Renal pelvis (tissue), 1 donor: ENCODE measurements at regions not wholly inside any gene's neighbourhood (a gene's known extent, or its start where the extent isn't known, plus 50 kb on each side); places are given as distances from the start of the nearest gene placed in this dataset.
"Not testable (repeated sequence)": the region's sequence is repeated elsewhere in the genome, so short reads cannot be mapped to it uniquely, and the experiment has no call there.

Experiments
- DNase-seq: peaks from one replicate; pipeline ENCODE4 v3.0.0-alpha.2; 2013

GRCh38 chr5:117801583-117801982, 1186.8 kb downstream of the DTWD2 start:
- DNase-seq, result no peak

DNA sequence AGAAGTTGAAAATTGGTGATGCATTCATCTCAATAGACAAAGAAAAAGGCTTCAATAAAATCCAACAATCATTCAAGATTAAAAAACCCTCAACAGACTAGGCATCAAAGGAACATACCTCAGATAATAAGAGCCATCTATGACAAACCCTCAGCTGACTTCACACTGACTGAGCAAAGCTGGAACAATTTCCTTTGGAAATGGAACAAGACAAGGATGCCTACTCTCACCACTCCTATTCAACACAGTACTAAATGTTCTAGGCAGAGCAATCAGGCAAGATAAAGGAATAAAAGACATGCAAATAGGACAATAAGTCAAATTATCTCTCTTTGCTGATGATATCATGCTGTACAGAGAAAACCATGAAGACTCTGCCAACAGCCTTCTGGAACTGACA, 1188.1 kb downstream of the DTWD2 start:
- no peak for DNase-seq

GRCh38 chr5:117794847-117795246, 1193.5 kb downstream of the DTWD2 start:
- DNase-seq, result no peak

DNA sequence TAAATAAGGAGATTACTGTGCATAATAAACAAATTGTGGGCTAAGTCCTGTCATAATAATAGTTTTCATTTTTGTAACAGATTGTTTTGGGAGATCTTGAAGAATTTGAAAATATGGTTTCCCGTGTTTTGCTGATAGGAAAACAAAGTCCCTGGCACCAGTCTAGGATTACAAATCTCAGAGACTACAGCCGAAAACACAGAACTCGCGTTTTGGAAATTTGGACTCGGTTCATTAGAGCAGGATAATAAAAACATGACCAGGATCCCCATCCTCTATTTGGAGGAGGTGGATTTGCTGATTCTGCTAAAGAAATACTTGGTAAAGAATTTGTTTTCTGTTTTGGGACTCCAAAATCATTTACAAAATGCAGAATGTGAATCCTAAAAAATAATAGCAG, 1194.4 kb downstream of the DTWD2 start:
- no peak for DNase-seq

GRCh38 chr5:117792476-117792875, 1195.9 kb downstream of the DTWD2 start:
- no peak for DNase-seq

- DNase-seq, result no peak
Observed at GRCh38 chr5:117788596-117788995, 1199.8 kb downstream of the DTWD2 start.

GRCh38 chr5:117779171-117779570, 1204.5 kb upstream of the SEMA6A start:
- peak; percentile 42 for DNase-seq

DNA sequence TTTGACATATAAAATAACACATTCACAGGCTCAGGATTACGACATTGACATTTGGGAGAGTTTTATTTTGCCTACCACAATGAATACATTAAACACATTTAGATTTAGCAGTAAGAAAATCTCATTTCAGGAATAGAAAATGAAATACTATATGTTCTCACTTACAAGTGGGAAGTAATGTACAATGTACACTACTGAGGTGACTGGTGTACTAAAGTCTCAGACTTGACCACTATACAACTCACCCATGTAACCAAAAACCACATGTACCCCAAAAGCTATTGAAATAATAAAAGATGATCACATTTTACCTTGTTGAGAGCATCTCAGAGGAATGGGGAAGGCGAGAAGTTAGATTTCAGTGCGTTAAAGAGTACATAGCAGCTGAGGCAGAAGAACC, 1202.4 kb upstream of the SEMA6A start:
- no peak for DNase-seq

- no peak for DNase-seq
Observed at GRCh38 chr5:117769877-117770276, 1195.3 kb upstream of the SEMA6A start.

- no peak for DNase-seq
Observed at GRCh38 chr5:117763271-117763670, 1188.6 kb upstream of the SEMA6A start.

DNA sequence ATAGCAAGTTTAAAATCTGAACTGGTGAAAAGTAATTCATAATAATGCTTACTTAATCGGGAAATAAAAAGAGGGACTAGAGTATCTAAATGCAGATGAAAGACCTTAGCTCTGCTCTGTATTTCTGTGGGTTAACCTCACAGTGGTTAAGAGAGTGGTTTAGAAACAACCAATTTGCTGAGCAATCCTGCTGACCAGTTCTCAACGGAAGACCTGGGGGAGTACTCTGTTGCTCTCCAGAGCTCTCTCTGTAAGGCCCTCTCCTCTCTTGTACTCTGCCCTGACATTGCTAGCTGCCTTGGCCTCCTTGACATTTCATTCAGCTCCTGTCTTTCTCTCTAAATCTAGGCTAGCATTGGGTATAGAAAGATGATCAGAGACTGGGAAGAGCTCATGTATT, 1186.6 kb upstream of the SEMA6A start:
- DNase-seq, result no peak

GRCh38 chr5:117759849-117760499, 1185.4 kb upstream of the SEMA6A start:
- DNase-seq, result no peak

DNA sequence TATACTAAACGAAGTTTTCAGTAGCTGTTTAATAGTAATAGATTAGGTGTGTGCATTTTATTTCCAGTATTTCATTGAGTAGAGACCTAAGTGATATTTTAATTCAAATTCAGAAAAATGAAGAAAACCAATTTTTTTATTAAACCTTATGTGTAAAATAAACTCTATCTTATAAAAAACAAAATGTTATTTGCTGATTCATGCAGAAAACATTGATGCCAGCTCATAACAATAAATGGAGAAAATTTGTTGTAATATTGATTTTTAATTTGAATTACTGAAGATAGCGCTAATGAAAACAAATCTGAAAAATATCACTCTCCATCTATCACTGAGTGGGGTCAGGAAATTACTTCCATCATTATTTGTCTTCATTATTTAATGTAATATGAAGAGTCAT, 1177.8 kb upstream of the SEMA6A start:
- DNase-seq, result no peak

DNA sequence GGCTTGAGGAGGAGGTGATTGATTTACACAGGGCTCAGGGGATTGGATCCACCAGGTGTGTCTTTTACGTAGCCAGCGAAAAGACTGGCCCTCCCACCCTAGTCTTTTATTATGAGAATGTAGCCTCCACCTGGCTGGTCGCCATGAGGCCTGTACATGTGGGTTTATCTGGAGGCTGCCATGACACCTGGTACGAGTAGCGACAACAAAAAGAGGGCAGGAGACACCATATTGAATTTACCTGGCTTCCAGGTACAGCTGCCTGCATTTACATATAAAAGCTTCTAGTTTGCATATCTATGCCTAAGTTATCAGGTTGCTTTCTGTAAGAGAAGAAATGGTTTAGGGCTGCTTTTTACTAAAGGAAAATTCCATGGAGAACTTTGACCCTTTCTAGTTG, 1173.7 kb upstream of the SEMA6A start:
- no peak for DNase-seq

- no peak for DNase-seq
Observed at GRCh38 chr5:117743337-117743736, 1168.7 kb upstream of the SEMA6A start.

DNA sequence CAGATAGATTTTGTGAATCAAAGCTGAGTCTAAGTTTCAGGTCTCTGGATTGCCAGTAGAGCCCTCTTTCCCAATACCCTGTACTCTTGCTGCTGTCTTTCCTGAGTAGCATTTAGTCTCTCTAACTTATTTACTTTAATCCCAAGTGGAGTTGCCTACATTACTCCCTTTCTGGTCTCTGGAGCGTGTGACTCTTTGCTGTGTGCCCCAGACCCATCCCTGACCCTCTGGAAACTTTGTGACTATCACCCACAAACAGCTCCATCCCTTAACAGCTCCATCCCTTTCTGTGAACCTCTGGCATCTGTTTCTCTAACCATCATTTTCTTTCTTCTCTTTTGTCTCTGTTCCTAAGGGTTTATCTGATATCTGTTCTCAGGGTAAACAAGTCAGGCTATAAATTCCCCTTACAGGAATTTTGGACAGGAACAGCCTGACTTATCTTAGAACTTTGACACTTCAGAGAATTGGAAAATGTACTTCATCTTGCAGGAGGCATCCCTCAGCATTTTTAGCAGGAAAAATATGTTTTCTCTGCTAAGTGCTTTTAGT, 1167.1 kb upstream of the SEMA6A start:
- DNase-seq, result no peak

DNA sequence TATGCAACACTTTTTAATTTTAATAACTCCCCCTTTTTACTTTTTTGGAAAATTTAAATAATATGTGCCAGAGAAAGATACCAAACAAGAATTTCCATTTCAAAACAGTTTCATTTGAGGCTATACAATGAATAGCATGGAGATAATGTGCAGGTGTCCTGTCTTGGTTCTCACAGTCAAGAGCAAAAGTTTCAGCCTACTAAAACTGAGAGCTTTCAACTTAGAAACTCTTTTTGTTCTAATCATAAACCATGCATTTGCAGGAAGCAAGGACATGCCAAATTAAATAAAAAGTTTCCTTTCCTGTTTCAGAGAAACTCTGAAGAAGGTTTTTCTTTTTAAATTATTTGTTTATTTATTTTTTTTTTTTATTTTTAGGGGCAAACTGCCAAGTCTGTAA, 1165.6 kb upstream of the SEMA6A start:
- DNase-seq, result no peak

GRCh38 chr5:117738571-117738970, 1163.9 kb upstream of the SEMA6A start:
- DNase-seq, result no peak

- DNase-seq, result no peak
Observed at GRCh38 chr5:117736698-117737097, 1162.1 kb upstream of the SEMA6A start.

DNA sequence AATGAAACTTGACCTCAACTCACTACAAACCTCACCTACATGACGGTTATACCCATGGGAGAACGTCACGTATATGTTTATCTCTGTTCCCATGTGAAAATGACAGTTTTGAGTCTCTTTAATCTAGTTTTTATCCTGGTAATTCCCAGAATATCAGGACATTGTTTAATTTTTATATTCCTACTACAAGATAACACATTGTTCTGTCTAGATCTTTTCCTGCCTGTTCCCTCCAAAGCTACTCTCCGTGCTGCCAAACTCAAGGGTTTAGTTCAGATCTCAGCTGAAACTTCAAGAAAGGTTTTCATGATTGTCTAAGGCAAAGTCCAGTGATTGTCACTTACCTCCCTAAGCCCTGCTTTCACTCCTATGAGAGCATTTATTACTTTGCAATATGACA, 1159.4 kb upstream of the SEMA6A start:
- DNase-seq, result no peak

DNA sequence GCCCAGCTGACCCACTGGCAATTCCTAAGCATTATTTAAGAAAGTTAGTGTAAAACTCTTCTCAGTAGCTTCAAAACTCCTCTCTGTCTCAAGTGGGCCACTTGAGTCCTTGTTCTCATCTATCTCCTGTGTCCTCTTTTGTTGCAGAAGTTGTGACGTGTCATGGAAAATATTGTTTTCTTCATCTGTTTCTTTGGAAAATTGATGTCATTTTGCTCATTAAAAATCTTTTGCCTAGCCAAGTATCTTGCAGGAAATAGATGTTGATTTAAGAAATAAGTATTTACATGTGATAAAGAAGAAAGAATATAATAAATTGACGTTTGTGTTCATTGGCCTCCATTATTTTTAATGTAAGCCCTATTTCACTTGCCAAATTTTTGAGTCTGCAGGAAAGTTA, 1158.4 kb upstream of the SEMA6A start:
- peak; percentile 11 for DNase-seq

GRCh38 chr5:117732264-117732663, 1157.6 kb upstream of the SEMA6A start:
- DNase-seq, result no peak

DNA sequence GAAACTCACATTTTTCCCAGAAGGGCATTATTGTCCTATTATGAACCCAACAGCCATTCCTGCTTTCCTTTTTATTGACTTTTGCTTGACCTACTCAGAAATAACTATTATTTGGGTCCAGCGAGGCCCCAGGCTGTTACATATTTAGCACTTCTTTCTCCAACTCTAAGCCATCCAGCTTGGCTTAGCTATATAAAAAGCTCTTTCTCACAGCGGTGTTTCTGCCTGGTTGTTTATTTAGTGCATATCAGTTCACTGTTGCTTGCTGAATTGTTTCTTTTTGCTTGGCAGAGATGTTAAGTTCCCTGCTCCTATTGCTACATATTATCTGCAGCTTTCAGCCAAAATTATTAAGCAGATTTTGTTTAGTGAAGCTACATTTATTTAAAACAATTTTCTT, 1156.8 kb upstream of the SEMA6A start:
- DNase-seq, result no peak

DNA sequence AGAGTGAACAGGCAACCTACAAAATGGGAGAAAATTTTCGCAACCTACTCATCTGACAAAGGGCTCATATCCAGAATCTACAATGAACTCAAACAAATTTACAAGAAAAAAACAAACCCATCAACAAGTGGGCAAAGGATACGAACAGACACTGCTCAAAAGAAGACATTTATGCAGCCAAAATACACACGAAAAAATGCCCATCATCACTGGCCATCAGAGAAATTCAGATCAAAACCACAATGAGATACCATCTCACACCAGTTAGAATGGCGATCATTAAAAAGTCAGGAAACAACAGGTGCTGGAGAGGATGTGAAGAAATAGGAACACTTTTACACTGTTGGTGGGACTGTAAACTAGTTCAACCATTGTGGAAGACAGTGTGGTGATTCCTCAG, 1146.2 kb upstream of the SEMA6A start:
- not testable (repeated sequence) for DNase-seq
